ENCODE measurements at regions not wholly inside any gene's neighbourhood (a gene's known extent, or its start where the extent isn't known, plus 50 kb on each side); places are given as distances from the start of the nearest gene placed in this dataset.

GRCh38 chr9:20225826-20226225 is 396.5 kb downstream of the MLLT3 start:
- no peak for TF ChIP-seq POLR2A (IDR thresholded peaks at IDR 0.05; ENCODE audit: low read depth, low read length)
- FAIRE-seq (peak; percentile 73), DNase-seq (ENCODE audit: insufficient read length, low spot score) (no peak)

- DNase-seq (ENCODE audit: insufficient read length, low spot score) (no peak), FAIRE-seq (peak; percentile 20)
- TF ChIP-seq POLR2A (IDR thresholded peaks at IDR 0.05; ENCODE audit: low read depth, low read length): no peak
Measured at GRCh38 chr9:20224756-20225155, 397.5 kb downstream of the MLLT3 start.

DNA sequence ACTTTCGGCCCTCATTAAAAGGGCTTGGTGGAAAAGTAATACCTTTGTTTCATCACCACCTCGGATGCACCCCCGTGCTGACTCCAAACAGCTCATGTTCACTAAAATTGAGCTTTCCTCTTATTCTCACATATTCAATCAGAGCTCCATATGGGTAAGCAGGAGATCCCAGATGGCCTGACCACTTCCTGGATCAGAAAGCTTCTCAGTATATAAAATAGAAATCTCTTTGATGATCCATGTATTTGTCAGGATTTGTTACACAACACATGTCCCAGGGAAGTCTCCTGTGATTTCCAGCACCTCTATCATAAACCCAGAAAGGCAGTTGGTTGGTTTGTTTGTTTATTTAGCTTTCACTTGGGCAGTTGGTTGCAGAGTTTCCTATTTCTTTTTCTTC is 402.0 kb downstream of the MLLT3 start:
- DNase-seq (ENCODE audit: insufficient read length, low spot score): no peak
- no peak for TF ChIP-seq POLR2A (IDR thresholded peaks at IDR 0.05; ENCODE audit: low read depth, low read length)
- no peak for FAIRE-seq

GRCh38 chr9:20219437-20219836 is 402.9 kb downstream of the MLLT3 start:
- FAIRE-seq: no peak
- TF ChIP-seq POLR2A (IDR thresholded peaks at IDR 0.05; ENCODE audit: low read depth, low read length): no peak
- no peak for DNase-seq (ENCODE audit: insufficient read length, low spot score)

GRCh38 chr9:20217596-20217995 is 404.7 kb downstream of the MLLT3 start:
- no peak for DNase-seq (ENCODE audit: insufficient read length, low spot score)
- no peak for TF ChIP-seq POLR2A (IDR thresholded peaks at IDR 0.05; ENCODE audit: low read depth, low read length)
- no peak for FAIRE-seq

DNA sequence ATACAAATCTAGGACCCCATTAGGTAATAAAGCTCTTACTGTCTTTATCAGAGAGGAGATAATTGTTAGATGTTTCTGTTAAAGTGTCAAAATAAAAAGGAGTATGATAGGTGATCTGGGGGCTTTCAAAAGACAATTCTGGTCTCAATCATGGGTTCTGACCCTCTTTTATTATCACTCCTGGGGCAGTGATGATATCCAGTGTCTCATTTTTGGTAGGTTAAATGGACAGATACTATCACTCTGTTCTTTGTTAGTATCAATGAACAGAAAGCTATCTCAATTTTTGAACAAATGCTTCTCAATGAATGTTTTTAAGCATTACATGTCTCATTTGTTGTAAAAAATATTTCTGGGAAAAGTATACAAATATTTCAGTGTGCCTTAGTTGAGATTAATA is 405.9 kb downstream of the MLLT3 start:
- DNase-seq (ENCODE audit: insufficient read length, low spot score): no peak
- FAIRE-seq: no peak
- no peak for TF ChIP-seq POLR2A (IDR thresholded peaks at IDR 0.05; ENCODE audit: low read depth, low read length)

DNA sequence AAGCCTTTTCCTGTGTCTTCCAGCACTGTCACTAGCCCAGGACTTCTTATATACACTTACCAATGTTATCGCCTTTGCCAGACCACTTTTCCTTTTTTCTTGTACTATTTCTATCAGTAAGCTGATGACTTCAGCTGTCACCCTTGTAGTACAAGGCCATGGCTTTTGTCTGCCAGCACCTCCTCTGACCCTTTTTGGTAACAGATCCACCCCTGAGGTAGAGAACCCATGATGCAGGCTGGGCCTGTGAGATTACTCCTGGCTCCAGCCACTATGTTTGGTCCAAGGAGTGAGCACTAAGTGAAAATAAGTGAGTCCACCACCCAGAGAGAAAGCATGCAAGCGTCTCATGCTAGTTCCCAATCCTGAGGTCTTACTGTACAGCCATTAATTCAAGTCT is 406.7 kb downstream of the MLLT3 start:
- no peak for FAIRE-seq
- no peak for DNase-seq (ENCODE audit: insufficient read length, low spot score)
- TF ChIP-seq POLR2A (IDR thresholded peaks at IDR 0.05; ENCODE audit: low read depth, low read length): no peak

GRCh38 chr9:20212806-20213205 is 409.5 kb downstream of the MLLT3 start:
- DNase-seq (ENCODE audit: insufficient read length, low spot score): no peak
- no peak for TF ChIP-seq POLR2A (IDR thresholded peaks at IDR 0.05; ENCODE audit: low read depth, low read length)
- no peak for FAIRE-seq

DNA sequence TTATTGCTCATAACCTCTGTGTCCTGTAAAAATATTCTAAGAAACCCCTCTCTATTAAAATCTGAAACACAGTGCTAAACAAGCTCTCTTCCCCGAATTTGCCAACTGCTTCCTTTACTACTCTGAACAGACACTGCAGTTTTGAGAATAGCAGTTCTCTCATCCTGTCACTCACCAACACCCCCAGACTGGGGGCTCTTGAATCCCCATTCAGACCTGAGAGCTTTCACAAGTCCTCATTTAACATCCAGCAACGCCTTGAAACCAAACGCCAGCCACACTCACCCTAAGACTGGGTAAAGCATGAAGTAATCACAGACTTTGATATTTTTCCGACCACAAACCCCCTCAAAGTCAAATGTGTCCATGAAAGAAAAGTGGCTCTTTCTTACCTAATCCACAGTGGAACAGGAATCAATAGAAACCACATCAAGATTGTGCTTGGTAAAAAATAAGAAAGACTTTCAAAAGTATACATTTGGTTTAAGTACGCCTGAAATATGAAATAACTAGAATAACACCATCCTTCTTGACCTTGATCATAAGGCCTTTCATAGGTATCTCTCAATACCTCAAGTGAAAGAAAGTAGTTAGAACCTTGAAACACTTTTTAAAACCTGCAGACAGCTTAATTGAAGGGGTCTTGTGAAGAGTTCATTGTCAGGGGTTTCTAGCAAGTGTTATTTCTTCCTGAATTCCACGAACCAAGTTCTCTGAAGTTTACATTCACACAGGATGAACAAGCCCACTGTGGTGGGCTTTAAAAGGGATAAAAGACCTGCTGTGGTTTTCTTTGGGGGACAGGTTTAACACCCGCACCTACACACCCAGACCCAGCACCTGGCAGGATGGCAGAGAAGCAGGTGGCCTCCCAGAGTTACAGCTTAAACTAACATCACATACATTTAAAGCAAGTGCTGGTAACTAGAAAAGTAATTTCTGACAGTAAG is 412.6 kb downstream of the MLLT3 start:
- DNase-seq (ENCODE audit: insufficient read length, low spot score) (no peak), FAIRE-seq (no peak)
- no peak for TF ChIP-seq POLR2A (IDR thresholded peaks at IDR 0.05; ENCODE audit: low read depth, low read length)

GRCh38 chr9:20208961-20209371 is 413.3 kb downstream of the MLLT3 start:
- FAIRE-seq: no peak
- TF ChIP-seq POLR2A (IDR thresholded peaks at IDR 0.05; ENCODE audit: low read depth, low read length): no peak
- DNase-seq (ENCODE audit: insufficient read length, low spot score): no peak

GRCh38 chr9:20208226-20208625 is 414.1 kb downstream of the MLLT3 start:
- FAIRE-seq (no peak), DNase-seq (ENCODE audit: insufficient read length, low spot score) (no peak)
- no peak for TF ChIP-seq POLR2A (IDR thresholded peaks at IDR 0.05; ENCODE audit: low read depth, low read length)

DNA sequence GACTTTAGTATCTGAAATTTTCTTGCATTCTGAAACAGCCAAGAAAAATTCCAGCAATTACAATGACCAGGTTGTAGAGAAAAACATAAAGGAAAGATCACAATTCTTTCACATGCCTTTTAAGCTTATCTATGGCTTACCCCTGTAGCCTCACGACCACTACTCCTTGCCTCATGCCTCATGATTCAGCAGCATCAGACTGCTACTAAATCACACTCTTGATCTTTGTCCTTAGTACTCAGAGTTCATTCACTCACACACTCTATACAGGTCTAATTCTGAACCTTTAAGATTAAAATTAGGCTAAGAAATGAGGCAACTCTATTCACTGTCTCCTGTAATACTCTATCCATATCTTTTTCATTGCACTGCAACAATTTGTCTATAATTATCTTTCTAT is 415.1 kb downstream of the MLLT3 start:
- FAIRE-seq: no peak
- DNase-seq (ENCODE audit: insufficient read length, low spot score): no peak
- no peak for TF ChIP-seq POLR2A (IDR thresholded peaks at IDR 0.05; ENCODE audit: low read depth, low read length)

DNA sequence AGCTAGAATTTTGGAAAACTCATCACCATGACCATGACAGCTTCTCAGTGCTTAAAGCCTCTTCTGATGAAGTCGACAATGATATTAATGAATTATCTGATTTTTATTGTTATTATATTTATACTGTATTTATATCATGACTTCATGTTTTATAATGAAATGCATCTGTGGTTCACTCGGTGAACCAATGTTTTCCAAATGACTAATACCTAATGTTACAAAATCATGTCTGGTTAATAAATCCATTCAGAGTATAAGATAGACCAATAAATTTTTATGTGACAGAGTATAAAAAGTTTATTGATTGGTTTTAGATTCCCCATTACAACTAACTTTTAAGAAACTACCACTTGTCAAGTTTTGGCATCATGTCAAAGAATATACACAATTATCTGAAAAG is 416.5 kb downstream of the MLLT3 start:
- no peak for TF ChIP-seq POLR2A (IDR thresholded peaks at IDR 0.05; ENCODE audit: low read depth, low read length)
- no peak for FAIRE-seq
- no peak for DNase-seq (ENCODE audit: insufficient read length, low spot score)

DNA sequence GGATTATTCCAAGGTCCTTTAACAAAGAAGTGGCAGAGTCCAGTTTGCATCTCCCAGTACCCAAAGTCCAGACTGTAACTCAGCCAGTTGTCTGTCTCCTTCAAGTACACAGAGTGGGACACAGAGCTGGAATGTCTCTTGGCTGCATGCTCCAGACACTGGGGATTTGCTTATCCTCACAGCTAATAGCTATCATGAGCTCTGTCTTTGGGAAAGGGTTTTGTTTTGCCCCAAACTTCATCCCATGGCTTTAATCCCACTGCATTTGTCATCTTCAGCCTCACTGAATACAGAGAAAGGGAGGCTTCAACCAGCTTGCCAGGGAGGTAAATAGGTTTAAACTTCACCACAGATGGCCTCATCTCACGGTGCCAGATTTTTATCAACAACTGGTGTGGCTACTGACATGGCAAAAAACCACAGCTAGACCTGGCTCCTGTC is 412.2 kb upstream of the SLC24A2 start:
- FAIRE-seq: no peak
- no peak for DNase-seq (ENCODE audit: insufficient read length, low spot score)
- no peak for TF ChIP-seq POLR2A (IDR thresholded peaks at IDR 0.05; ENCODE audit: low read depth, low read length)

DNA sequence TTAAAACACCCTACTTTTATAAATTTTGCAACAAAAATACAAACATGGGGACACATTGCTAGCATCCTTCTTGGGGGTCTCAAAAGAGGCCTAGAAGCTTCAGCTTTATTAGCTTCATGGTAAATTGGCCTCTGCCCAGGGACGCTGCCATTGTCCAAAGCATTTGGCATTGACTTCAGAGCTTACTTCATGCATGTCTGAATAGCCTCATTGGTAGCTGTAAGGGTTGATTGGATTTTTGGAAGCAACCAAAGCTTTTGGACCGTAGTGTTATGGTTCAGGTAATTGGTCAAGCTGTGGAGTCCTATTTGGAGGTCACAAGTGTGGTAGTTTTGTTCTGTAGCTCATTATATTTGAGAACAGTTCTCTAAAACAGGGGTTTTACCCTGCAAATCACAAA is 411.7 kb upstream of the SLC24A2 start:
- DNase-seq (ENCODE audit: insufficient read length, low spot score) (no peak), FAIRE-seq (no peak)
- no peak for TF ChIP-seq POLR2A (IDR thresholded peaks at IDR 0.05; ENCODE audit: low read depth, low read length)
